ENCODE measurements at regions not wholly inside any gene's neighbourhood (a gene's known extent, or its start where the extent isn't known, plus 50 kb on each side); places are given as distances from the start of the nearest gene placed in this dataset. TPM values are rescaled to one million over a fixed set of nuclear protein-coding genes. Genes with fewer than 3 reads are reported as not detected.
"Not testable (repeated sequence)": the region's sequence is repeated elsewhere in the genome, so short reads cannot be mapped to it uniquely, and the experiment has no call there.

DNA sequence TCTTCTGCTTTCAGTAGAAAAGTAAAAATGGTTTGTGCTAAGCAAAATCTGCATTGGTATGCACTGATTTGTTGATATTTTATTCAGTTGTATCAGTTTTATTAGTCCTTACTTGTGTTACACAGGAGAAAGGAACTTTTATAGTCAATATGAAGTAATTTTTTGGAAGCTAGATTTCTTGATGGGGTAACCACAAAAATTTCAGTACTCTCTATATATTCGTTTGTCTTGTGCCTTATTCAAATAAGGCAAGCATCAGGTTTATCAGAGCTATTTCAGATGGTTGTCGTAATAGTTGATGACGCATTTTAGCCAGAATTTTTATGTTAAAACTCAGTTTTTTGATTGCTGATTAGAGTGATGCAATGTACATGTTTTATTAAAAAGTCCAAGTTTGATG is 50.7 kb upstream of the NIPA1 start (continued):
- TF ChIP-seq, protein P1, sequence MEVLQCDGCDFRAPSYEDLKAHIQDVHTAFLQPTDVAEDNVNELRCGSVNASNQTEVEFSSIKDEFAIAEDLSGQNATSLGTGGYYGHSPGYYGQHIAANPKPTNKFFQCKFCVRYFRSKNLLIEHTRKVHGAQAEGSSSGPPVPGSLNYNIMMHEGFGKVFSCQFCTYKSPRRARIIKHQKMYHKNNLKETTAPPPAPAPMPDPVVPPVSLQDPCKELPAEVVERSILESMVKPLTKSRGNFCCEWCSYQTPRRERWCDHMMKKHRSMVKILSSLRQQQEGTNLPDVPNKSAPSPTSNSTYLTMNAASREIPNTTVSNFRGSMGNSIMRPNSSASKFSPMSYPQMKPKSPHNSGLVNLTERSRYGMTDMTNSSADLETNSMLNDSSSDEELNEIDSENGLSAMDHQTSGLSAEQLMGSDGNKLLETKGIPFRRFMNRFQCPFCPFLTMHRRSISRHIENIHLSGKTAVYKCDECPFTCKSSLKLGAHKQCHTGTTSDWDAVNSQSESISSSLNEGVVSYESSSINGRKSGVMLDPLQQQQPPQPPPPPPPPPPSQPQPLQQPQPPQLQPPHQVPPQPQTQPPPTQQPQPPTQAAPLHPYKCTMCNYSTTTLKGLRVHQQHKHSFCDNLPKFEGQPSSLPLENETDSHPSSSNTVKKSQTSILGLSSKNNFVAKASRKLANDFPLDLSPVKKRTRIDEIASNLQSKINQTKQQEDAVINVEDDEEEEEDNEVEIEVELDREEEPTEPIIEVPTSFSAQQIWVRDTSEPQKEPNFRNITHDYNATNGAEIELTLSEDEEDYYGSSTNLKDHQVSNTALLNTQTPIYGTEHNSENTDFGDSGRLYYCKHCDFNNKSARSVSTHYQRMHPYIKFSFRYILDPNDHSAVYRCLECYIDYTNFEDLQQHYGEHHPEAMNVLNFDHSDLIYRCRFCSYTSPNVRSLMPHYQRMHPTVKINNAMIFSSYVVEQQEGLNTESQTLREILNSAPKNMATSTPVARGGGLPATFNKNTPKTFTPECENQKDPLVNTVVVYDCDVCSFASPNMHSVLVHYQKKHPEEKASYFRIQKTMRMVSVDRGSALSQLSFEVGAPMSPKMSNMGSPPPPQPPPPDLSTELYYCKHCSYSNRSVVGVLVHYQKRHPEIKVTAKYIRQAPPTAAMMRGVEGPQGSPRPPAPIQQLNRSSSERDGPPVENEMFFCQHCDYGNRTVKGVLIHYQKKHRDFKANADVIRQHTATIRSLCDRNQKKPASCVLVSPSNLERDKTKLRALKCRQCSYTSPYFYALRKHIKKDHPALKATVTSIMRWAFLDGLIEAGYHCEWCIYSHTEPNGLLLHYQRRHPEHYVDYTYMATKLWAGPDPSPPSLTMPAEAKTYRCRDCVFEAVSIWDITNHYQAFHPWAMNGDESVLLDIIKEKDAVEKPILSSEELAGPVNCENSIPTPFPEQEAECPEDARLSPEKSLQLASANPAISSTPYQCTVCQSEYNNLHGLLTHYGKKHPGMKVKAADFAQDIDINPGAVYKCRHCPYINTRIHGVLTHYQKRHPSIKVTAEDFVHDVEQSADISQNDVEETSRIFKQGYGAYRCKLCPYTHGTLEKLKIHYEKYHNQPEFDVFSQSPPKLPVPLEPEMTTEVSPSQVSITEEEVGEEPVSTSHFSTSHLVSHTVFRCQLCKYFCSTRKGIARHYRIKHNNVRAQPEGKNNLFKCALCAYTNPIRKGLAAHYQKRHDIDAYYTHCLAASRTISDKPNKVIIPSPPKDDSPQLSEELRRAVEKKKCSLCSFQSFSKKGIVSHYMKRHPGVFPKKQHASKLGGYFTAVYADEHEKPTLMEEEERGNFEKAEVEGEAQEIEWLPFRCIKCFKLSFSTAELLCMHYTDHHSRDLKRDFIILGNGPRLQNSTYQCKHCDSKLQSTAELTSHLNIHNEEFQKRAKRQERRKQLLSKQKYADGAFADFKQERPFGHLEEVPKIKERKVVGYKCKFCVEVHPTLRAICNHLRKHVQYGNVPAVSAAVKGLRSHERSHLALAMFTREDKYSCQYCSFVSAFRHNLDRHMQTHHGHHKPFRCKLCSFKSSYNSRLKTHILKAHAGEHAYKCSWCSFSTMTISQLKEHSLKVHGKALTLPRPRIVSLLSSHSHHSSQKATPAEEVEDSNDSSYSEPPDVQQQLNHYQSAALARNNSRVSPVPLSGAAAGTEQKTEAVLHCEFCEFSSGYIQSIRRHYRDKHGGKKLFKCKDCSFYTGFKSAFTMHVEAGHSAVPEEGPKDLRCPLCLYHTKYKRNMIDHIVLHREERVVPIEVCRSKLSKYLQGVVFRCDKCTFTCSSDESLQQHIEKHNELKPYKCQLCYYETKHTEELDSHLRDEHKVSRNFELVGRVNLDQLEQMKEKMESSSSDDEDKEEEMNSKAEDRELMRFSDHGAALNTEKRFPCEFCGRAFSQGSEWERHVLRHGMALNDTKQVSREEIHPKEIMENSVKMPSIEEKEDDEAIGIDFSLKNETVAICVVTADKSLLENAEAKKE (CRISPR knock-in tag; IDR thresholded peaks at IDR 0.05): no peak
- TF ChIP-seq, protein P2, sequence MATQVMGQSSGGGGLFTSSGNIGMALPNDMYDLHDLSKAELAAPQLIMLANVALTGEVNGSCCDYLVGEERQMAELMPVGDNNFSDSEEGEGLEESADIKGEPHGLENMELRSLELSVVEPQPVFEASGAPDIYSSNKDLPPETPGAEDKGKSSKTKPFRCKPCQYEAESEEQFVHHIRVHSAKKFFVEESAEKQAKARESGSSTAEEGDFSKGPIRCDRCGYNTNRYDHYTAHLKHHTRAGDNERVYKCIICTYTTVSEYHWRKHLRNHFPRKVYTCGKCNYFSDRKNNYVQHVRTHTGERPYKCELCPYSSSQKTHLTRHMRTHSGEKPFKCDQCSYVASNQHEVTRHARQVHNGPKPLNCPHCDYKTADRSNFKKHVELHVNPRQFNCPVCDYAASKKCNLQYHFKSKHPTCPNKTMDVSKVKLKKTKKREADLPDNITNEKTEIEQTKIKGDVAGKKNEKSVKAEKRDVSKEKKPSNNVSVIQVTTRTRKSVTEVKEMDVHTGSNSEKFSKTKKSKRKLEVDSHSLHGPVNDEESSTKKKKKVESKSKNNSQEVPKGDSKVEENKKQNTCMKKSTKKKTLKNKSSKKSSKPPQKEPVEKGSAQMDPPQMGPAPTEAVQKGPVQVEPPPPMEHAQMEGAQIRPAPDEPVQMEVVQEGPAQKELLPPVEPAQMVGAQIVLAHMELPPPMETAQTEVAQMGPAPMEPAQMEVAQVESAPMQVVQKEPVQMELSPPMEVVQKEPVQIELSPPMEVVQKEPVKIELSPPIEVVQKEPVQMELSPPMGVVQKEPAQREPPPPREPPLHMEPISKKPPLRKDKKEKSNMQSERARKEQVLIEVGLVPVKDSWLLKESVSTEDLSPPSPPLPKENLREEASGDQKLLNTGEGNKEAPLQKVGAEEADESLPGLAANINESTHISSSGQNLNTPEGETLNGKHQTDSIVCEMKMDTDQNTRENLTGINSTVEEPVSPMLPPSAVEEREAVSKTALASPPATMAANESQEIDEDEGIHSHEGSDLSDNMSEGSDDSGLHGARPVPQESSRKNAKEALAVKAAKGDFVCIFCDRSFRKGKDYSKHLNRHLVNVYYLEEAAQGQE (IDR thresholded peaks at IDR 0.05; ENCODE audit: unreplicated experiment): no peak
- TF ChIP-seq EZH2 (IDR thresholded peaks at IDR 0.05; ENCODE audit: low read depth, unreplicated experiment) (no peak), STAT1 (IDR thresholded peaks at IDR 0.05; ENCODE audit: unreplicated experiment) (no peak), EZH2phosphoT487 (IDR thresholded peaks at IDR 0.05; ENCODE audit: unreplicated experiment) (no peak), CREB1 (CRISPR knock-in tag; IDR thresholded peaks at IDR 0.05; ENCODE audit: low read depth) (no peak), JUNB (IDR thresholded peaks at IDR 0.05; ENCODE audit: unreplicated experiment) (no peak), POLR2AphosphoS5 (IDR thresholded peaks at IDR 0.05; ENCODE audit: low read depth) (no peak)

DNA sequence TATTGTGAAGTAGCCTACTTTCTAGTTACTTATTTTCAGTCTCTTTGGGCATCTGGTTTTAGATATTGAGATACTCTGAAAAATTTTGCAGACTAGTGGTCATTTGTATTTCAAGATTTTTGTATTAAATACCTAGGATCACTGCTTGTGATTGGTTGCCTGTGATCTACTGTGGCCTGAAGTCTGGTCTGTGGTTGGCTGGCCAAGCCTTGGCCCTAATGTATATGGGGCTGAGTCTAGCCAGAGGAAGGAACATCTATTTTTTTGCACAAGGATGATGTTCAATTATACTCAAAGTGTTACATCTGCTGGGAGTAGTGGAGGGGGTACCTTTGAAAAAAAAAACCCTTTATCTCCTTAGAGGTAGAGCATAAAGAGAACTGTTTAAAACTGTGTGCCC is 50.2 kb upstream of the NIPA1 start:
- not testable (repeated sequence) for H3K27me3 Mint-ChIP-seq (ENCODE audit: insufficient read depth, low read depth, poor library complexity); H3K9me3 Mint-ChIP-seq; H3K9me2 ChIP-seq (ENCODE audit: insufficient read depth); H3K4me3 ChIP-seq; H4K20me1 ChIP-seq (replicated peaks; ENCODE audit: insufficient read depth); H3K27ac Mint-ChIP-seq; ATAC-seq; H3K27me3 ChIP-seq (ENCODE audit: insufficient read depth); H3K79me2 ChIP-seq (replicated peaks; ENCODE audit: insufficient read depth); H3K36me3 ChIP-seq (ENCODE audit: insufficient read depth); DNase-seq (ENCODE audit: low spot score); H3K4me3 Mint-ChIP-seq; H3K27ac ChIP-seq (ENCODE audit: low read depth); H3K4me1 ChIP-seq (ENCODE audit: insufficient read depth); H3K36me3 Mint-ChIP-seq (ENCODE audit: low read depth); H2AFZ ChIP-seq; H3K4me2 ChIP-seq; H3F3A ChIP-seq (replicated peaks; ENCODE audit: low read depth)
- peaks cover 11% of the 10 kb centered on the region for H3K4me1 Mint-ChIP-seq

Small RNA genes lying in the stretch of these regions (small RNA-seq; reads per million reads assigned to genes)
- gene AC138649.4 (ENCODE audit: low replicate concordance) (not detected), gene RN7SL495P (ENCODE audit: low replicate concordance) (not detected)

Measured in GM23338 (cell line).